DMS53 treated with DMSO at 0.1 percent for 48 hours (cell line): ENCODE measurements at regions not wholly inside any gene's neighbourhood (a gene's known extent, or its start where the extent isn't known, plus 50 kb on each side); places are given as distances from the start of the nearest gene placed in this dataset.
"Not testable (repeated sequence)": the region's sequence is repeated elsewhere in the genome, so short reads cannot be mapped to it uniquely, and the experiment has no call there.

Source experiments
- DNase-seq: peaks from one replicate; lab custom pipeline; 2025; ENCODE audit not compliant: unreplicated experiment; lab: John Stamatoyannopoulos, UW

DNA sequence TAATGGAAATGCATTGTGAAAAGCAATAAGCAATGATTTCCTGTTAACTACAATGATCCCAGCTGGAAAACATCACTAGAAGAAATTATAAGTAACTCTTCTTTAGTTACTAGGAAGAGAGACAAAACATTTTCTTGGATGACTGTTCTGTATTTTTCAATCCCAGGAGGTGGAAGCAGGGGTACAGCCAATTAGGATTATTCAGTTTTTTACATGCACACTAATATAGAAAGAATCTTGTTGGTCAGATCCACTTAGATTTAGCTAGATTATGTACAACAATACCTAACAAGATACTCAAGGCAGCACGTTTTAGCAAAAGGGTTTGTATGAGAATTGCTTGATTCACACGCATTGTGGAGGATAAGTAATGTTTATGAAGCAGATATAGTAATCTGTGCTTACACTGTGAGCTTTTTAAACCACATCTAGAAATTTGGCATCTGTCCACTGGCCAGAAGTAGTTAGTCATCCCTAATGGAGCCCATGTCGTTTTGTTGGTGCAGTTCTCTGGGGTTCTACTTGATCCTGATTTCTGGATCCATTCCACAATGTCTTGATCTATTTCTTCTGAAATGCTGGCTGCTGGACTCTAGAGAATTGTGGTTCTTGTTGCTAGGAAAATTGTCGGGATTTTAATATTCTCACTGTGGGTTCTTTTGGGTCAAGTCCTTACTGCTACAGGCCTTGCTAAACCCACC, 199.7 kb downstream of the ADCYAP1 start:
- no peak for DNase-seq

DNA sequence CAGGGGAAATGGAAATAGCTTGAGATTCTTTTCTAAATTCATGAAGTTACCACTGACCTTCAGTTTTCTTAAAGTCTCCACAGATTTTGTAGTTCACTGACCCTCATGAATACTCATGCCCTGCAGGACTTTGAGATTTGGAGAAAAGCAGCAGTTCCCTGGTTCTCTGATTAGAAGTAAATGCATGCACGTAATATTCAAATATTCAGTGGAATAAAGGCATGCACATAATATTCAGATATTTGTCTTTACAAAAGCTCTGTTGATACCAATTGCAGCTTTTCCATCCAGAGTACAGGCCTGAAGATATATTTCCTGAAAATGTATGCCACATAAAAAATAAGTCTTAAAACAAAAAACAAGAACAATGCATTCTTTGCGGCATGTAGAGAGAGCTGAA, 219.8 kb downstream of the ADCYAP1 start:
- no peak for DNase-seq

DNA sequence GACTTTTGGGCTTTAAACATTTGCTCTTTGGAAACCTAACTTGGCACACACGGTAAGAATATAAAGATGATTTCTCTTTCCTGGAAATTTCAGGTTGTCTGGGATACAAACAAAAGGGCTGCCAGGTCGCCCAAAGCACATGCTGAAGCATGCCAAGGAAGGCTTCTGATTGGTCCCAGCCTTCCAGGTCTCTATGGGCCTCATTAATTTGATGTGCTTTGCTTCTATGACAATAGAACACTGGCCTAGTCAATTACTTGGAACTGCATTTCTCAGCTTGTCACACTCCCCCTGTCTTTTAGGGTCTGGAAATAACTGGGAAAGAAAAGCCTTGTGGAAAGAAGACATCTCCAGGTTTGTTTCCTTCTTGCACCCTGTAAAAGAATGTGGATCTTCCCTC, 228.9 kb downstream of the ADCYAP1 start:
- DNase-seq: no peak

DNA sequence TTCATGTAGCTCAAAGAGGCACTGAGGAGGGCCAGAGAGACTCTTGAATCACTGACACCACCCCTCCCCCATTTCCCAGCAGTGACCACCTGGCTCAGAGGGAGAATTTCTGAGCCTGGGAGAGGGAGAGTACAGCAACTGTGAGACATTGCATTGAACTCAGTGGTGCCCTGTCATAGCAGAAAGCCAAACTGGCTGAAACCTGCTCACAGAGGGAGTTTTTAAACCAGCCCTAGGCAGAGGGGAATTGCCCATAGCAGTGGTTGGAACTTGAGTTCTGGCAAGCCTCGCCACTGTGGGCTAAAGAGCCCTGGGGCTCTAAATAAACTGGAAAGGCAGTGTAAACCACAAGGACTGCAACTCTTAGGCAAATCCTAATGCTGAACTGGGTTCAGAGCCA, 243.1 kb downstream of the ADCYAP1 start:
- DNase-seq: no peak

DNA sequence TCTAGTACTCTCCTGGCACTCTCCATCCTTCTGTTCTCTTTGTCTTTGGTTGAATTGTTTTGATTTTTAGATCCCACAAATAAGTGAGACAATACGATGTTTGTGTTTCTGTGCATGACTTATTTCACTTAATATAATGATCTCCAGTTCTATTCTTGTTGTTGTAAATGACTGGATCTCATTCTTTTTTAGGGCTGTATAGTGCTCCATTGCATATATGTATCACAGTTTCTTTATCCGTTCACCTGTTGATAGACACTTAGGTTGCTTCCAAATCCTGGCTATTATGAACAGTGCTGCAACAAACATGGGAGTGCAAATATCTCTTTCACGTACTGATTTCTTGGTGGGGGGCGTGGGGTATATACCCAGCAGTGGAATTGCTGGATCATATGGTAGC, 245.0 kb downstream of the ADCYAP1 start:
- no peak for DNase-seq

DNA sequence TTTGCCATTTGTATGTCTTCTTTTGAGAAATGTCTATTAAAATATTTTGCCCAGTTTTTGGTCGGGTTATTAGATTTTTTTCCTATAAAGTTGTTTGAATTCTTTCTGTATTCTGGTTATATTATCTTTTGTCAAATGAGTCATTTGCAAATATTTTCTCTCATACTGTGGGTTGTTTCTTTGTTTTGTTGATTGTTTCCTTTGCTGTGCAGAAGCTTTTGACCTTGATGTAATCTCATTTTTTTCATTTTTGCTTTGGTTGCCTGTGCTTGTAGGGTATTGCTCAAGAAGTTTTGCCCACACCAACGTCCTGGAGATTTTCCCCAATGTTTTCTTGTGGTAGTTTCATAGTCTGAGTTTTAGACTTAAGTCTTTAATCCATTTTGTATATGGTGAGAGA, 245.7 kb downstream of the ADCYAP1 start:
- DNase-seq: no peak

DNA sequence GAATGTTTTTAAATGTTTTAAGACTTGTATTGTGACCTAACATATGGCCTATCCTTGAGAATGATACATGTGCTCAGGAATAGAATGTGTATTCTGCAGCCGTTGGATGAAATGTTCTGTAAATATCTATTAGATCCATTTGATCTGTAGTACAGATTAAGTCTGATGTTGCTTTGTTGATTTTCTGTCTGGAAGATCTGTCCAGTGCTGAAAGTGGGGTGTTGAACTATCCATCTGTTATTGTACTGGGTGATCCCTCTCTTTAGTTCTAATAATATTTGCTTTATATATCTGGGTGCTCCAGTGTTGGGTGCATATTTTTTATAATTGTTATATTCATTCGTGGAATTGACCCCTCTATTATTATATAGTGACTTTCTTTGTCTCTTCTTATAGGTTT, 248.3 kb downstream of the ADCYAP1 start:
- DNase-seq: not testable (repeated sequence)

DNA sequence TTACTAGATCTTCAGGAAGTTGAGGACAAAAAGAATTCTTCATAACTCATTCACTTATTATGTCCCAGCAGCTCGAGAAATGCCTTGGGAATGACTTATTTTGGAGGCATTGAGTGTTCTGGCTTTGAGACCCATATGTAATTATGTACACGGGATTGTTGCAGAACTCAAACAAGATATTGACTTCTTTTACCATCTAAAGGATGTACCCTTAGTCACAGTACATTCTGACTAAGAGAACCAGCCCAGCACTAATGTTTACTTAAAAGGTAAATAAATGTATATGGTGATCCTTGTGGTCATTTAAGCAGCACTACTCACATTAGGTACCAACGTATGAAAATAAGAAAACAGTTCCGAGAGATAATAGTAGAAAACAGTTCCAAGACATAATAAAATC, 268.9 kb downstream of the ADCYAP1 start:
- DNase-seq: no peak

DNA sequence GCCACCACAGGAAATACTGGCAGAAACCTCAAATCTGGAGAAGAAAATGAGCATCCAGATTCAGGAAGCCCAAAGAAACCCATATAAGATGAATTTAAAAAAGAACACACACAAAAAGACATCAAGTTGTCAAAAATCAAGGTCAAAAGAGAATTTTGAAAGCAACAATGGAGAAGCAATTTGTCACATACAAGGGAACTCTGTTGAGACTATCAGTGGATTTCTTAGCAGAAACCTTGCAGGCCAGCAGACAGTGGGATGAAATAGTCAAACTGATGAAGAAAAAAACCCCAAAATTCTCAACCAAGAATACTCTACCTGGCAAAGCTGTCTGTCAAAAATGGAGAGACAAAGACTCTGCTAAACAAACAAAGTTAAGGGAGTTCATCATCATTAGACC, 272.6 kb downstream of the ADCYAP1 start:
- DNase-seq: no peak

DNA sequence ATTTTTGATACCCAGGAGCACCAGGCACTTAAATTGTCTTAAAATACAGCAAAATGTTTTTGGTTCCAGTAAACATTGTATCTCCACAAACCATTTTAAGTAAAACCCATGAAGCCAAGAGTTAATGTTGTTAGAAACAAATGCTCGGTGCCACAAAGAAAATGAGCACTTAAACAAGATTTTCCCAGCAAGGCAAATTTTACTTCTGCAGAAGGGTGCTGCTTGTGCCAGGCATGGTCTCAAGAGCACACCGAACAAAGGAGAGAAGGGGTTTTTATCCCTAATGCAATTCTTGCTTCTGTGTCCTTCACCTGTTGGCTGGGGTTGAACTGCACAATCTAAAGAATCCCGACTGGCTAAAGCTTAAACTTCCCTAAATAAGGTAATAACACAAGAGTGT, 286.7 kb downstream of the ADCYAP1 start:
- DNase-seq: no peak

DNA sequence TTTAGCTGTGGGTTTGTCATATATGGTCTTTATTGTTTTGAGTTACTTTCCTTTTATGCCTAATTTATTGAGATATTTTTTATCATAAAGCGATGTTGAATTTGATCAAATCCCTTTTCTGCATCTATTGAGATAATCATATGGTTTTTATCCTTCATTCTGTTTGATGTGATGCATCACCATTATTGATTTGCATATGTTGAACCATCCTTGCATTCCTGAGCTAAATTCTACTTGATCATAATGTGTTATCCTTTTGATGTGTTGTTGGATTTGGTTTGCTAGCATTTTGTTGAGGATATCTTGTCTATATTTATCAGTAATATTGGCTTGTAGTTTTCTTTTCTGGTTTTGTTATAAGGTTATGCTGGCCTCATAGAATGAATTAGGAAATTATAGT, 308.5 kb downstream of the ADCYAP1 start:
- DNase-seq: no peak

DNA sequence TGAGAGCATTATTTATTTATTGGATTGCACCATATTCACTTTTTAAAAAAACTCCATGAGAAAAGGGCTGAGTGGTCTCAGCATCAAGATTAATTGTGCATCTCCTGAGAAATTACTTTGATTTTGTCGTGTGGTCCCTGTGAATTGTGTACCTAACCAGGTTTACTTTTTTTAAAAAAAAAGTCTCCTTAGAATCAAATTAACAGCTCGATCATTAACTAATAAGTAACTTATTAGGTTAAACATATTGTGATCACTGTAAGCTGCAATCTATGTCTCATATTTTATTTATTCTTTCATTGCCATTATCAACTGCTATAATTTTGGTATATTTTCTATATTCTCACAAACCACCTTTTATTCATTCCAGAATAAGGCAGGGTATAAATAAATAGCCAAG, 318.2 kb downstream of the ADCYAP1 start:
- no peak for DNase-seq

DNA sequence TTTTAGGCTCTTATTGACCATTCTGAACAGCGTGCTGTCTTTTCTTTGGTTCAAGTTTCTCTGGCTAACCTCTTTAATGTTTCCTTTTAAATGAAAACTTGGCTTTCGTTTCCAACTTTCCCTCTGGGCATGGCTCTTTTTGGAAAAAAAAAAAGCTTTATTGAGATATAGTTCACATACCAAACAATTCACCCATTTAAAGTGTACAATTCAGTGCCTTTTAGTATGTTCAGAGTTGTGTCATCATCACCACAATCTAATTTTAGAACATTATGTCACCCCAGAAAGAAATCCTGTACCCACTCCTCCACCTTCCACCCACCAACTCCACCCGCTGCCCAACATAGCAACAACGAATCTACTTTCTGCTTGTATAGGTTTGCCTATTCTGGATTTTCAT, 322.4 kb downstream of the ADCYAP1 start:
- no peak for DNase-seq

DNA sequence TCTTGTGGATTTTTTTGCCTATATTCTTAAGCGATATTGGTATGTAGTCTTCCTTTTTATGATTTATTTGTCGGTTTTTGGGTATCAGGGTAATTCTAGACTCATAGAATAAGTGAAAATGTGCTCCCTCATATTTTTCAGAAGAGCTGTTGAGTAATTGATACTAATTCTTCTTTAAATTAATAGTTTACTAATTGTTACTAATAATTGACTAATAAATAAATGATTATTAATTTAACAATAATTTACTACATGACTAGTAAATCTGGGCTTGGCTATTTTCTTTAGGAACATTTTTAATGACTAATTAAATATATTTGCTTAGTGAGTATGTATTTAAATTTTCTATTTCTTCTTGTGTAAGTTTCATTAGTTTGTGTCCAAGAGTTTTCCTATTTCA, 325.0 kb downstream of the ADCYAP1 start:
- DNase-seq: no peak

DNA sequence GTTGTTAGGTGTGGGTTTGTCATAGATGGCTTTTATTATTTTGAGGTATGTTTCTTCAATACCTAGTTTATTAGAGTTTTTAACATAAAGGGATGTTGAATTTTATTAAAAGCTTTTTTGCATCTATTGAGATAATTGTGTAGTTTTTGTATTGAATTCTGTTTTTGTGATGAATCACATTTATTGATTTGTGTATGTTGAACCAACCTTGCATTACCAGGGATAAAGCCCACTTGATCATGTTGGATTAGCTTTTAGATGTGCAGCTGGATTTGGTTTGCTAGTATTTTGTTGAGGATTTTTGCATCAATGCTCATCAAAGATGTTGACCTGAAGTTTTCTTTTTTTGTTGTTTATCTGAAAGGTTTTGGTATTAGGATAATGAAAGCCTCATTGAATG, 328.2 kb downstream of the ADCYAP1 start:
- DNase-seq: no peak

DNA sequence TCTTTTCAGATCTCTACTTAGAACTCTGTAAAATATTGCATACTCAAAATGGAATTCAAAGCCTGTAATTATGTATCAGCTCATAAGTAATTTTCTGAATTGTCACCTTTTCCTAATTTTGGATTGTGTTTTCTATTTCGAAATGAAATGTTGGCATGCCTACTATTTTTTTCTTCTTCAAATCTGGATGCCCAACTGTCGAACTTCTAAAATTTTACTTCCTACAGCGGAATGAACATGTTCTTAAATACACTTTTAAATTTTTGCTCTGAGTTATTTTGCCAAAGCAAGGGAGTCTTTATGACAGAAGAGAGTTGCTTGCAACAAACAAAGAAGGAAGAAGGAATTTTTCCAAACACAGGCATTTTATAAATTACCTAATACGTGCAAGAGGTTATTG, 336.0 kb downstream of the ADCYAP1 start:
- no peak for DNase-seq

DNA sequence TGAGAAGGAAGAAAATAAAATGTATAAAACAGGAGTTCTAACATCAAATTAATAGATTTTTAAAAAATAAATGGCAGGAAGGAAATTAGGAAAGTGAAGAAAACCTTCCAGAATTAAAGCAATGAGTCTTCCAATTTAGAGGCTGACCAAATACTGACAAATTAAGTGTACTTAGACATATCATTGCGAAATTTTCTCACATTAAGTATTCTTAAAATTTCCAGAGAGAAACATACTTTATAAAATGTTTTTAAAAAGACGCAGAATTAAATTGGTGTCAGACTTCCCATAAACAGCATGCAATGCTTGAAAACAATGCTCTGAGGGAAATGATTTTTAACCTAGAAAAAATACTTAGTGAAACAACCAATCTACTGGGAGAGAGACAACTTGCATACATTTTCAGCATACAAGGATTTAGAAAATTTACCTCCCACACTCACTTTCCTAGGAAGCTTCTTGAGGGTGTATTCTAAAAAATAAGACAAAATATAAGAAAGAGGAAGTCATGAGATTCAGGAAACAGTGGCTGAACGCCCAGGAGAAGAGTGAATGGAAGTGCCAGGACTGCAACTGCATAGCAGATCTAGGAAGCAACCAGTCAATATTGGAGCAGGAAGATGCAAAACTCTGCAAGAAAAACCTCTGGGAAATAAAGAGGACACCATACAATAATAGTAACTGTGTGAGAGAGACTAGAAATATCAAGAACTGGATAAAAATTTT, 339.9 kb downstream of the ADCYAP1 start:
- DNase-seq: no peak

DNA sequence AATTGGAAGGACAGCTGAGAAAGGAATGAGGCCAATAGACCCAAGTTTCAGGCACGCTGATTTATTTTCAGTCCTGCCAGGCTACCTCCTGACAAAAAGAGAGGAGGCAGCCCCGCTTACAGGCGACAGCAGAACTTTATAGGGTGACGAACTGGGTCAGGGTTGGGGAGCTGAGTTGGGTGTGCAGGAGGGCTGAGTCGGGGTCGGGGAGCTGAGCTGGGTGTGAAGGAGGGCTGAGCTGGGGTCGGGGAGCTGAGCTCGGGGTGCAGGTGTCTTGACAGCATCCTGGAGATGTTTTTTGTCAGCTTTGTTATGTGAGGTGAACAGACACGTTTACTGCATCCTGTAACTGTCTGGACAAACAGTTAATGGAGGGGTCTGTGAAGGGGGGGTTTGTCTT, 342.2 kb downstream of the ADCYAP1 start:
- no peak for DNase-seq

DNA sequence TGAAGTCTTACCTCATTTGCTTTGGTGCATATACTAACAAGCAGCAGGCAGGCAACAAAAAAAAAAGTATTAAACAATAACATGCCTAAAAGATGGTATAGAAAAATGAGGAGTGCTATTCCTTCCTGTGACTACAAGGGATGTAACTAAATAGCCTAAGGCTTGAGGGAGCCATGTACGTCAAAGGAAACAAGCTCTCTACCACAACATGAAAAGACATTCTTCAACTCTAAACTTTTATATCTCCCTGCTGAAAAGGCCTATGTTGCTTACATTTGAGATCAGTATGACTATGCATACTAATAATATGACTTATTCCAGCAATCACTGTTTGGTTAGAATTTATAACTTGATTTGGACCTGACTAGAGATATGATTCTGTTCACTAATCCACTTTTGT, 347.9 kb downstream of the ADCYAP1 start:
- no peak for DNase-seq

DNA sequence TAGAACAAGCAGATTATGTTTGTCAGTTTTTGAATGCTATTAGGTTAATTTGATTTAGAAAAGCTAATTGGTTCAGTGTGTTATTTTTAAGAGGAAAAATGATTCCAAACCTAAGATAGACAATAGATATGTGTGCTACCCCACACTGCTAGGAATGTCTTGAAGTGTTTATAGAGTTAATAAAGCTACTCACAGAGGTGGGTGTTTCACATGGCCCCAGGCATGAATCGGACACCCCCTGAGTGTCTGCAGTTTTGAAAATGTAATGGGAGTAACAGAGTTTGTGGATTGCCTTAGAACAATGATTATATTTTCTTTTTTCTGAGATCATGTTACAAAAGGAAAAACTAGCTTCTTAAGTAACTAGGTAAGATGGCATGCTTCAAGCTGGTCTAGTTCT, 348.3 kb downstream of the ADCYAP1 start:
- no peak for DNase-seq

DNA sequence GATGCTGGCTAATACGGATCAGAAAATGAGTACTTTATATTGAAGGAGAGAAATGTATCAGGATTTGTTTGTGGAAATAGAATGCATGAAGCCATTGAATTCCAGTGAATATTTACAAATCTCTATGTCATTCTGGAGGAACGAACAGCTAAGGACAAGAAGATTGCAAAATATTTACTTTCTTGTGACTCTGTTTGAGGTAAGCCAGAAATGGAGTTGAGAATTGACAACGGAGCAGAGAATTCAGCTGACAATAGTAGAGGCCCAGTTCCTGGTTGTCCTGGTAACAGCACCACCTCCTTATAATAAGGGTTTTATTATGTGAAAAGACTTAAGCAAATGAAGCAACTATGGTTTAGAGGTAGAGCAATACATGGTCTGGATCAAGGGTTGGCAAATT, 349.2 kb downstream of the ADCYAP1 start:
- DNase-seq: no peak

DNA sequence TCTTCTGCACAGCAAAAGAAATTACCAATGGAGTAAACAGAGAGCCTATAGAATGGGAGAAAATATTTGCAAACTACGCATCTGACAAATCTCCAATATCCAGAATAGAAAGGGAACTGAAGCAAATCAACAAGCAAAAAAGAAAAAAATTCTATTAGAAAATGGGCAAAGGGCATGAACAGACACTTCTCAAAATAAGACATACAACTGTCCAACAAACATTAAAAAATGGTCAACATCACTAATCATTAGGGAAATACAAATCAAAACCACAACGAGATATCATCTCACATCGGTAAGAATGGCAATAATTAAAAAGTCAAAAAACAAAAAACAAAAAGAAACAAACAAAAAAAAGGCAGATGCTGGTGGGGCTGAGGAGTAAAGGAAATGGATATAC, 356.4 kb downstream of the ADCYAP1 start:
- DNase-seq: no peak

DNA sequence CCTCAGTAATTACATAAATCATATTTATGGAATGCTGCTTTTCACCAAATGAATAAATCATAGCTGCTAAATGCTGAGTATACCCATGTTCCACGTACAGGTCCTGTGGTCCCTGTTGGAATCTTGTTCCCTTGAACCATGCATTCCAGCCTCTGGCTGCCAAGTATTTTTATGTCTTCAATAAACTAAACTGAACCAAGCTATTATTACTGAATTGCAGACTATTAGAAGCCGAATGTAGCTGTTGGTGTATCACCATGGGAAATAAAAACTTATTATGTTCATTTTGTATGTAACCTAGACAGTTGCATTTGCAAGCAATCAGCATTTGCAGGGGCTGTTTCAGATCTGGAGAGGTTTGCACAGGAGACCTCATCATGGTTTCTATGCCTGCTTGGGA, 362.4 kb downstream of the ADCYAP1 start:
- DNase-seq: no peak
